SU-DHL-6 (cell line): ENCODE measurements at regions not wholly inside any gene's neighbourhood (a gene's known extent, or its start where the extent isn't known, plus 50 kb on each side); places are given as distances from the start of the nearest gene placed in this dataset.

Experiments used
- H2AFZ ChIP-seq: fragments of 200-600 bp; sonication (generic); 2 replicates; pipeline ENCODE4 v1.6.1; 2014; ENCODE audit warnings: low read depth, mild to moderate bottlenecking, moderate library complexity, mixed read lengths, antibody characterized with exemption, low read length; ENCODE audit not compliant: severe bottlenecking
- H3F3A ChIP-seq: fragments of 200-600 bp; shearing (Covaris generic); 2 replicates; pipeline ENCODE4 v1.6.0; 2016; ENCODE audit warnings: antibody characterized with exemption, mild to moderate bottlenecking; ENCODE audit not compliant: insufficient read depth
- H3K27ac ChIP-seq: fragments of 200-600 bp; sonication (generic); 2 replicates; pipeline ENCODE4 v1.5.1; 2016; ENCODE audit warnings: low read depth, mild to moderate bottlenecking, low read length, moderate library complexity, mixed read lengths
- H3K27me3 ChIP-seq: fragments of 200-600 bp; sonication (generic), shearing (Covaris generic); 2 replicates; pipeline ENCODE4 v1.6.0; 2014; ENCODE audit warnings: mild to moderate bottlenecking, low read length
- H3K36me3 ChIP-seq: fragments of 200-600 bp; sonication (generic); 2 replicates; pipeline ENCODE4 v1.6.1; 2014; ENCODE audit warnings: mild to moderate bottlenecking, low read length, mixed read lengths
- H3K4me2 ChIP-seq: fragments of 300-600, 200-600 bp; shearing (Covaris generic), sonication (generic); 2 replicates; pipeline ENCODE4 v1.6.0; 2014; ENCODE audit warnings: low read length, low read depth, mild to moderate bottlenecking; ENCODE audit not compliant: poor library complexity, severe bottlenecking
- H3K4me3 ChIP-seq: fragments of 200-600 bp; sonication (generic); 2 replicates; pipeline ENCODE4 v1.5.1; 2014; ENCODE audit warnings: antibody characterized with exemption, low read length, mild to moderate bottlenecking, mixed read lengths; ENCODE audit not compliant: insufficient read depth, poor library complexity, severe bottlenecking
- H3K79me2 ChIP-seq: fragments of 200-600 bp; sonication (generic); 2 replicates; pipeline ENCODE4 v1.6.1; 2014; ENCODE audit warnings: mild to moderate bottlenecking, low read length, moderate library complexity; ENCODE audit not compliant: insufficient read depth
- H3K9ac ChIP-seq: fragments of 200-600 bp; sonication (generic); 2 replicates; pipeline ENCODE4 v1.7.0; 2014; ENCODE audit warnings: mild to moderate bottlenecking, low read length
- H3K9me2 ChIP-seq: fragments of 200-600 bp; sonication (generic); replicated peaks from 2 replicates; pipeline ENCODE4 v1.6.1; 2014; ENCODE audit warnings: low read length; ENCODE audit not compliant: insufficient read depth
- H3K9me3 ChIP-seq: fragments of 200-600 bp; sonication (generic); 2 replicates; pipeline ENCODE4 v1.6.1; 2014; ENCODE audit warnings: low read length, mixed read lengths; ENCODE audit not compliant: insufficient read depth
- H4K20me1 ChIP-seq: fragments of 200-600 bp; sonication (generic); 2 replicates; pipeline ENCODE4 v1.6.1; 2014; ENCODE audit warnings: low read depth, mild to moderate bottlenecking, antibody characterized with exemption, low read length, moderate library complexity, mixed read lengths
- CTCF ChIP-seq: fragments of 200-600 bp; sonication (generic); IDR thresholded peaks from one replicate; pipeline ENCODE4 v1.5.1; 2017; ENCODE audit warnings: antibody characterized with exemption, mild to moderate bottlenecking, low read length, moderate library complexity; ENCODE audit not compliant: insufficient read depth, poor library complexity, severe bottlenecking
- EZH2phosphoT487 ChIP-seq: fragments of 200-600 bp; sonication (generic), shearing (Covaris generic); conservative IDR thresholded peaks from 2 replicates; pipeline ENCODE4 v1.6.1; 2018; ENCODE audit warnings: mild to moderate bottlenecking, antibody characterized with exemption, low read length, moderate library complexity, mixed read lengths

GRCh38 chrX:8273451-8273895 lies 102.4 kb upstream of the VCX2 start:
- Histone ChIP-seq H3F3A (no peaks in the 10 kb centered on the region), H3K9me2 (no peaks in the 10 kb centered on the region), H3K9ac (no peak overlapping the region), H2AFZ (no peak overlapping the region), H3K79me2 (no peaks in the 10 kb centered on the region), H3K9me3 (no peaks in the 10 kb centered on the region), H3K4me3 (no peak overlapping the region), H3K27me3 (no peaks in the 10 kb centered on the region), H3K4me2 (no peak overlapping the region), H3K27ac (no peak overlapping the region), H3K36me3 (no peaks in the 10 kb centered on the region), H4K20me1 (no peaks in the 10 kb centered on the region)
- TF ChIP-seq CTCF, result no peak
- TF ChIP-seq EZH2phosphoT487, result no peak

- Histone ChIP-seq H3K9me2 (no peaks in the 10 kb centered on the region), H3K4me2 (no peak overlapping the region), H3F3A (no peaks in the 10 kb centered on the region), H3K36me3 (no peaks in the 10 kb centered on the region), H3K9me3 (no peaks in the 10 kb centered on the region), H3K79me2 (no peaks in the 10 kb centered on the region), H4K20me1 (no peaks in the 10 kb centered on the region), H2AFZ (no peak overlapping the region), H3K27me3 (no peaks in the 10 kb centered on the region), H3K4me3 (no peak overlapping the region), H3K27ac (no peak overlapping the region), H3K9ac (no peak overlapping the region)
- TF ChIP-seq CTCF, result no peak
- no peak for TF ChIP-seq EZH2phosphoT487
Measured at GRCh38 chrX:8274170-8274569, 103.1 kb upstream of the VCX2 start.

DNA sequence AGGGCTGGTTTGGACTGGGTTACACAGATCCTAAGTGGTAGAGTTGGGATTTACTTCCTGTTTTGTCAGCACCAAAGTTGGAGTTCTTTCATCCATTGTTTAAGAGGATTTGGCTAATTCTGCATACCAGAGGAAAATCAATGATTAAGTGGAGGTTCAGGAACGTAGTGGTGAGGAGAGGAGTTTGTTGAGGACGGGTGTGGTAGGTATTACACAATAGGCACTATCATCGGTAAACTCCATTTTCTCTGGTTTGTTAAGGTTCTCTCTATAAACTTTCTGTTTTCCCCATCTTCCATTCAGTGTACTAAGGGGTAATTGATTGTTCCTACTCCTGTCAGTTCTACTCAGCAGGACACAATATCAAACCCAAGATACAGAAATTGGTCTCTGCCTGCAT lies 107.5 kb upstream of the VCX2 start:
- H3K4me2 ChIP-seq, result no peak overlapping the region
- no peaks in the 10 kb centered on the region for H4K20me1 ChIP-seq
- TF ChIP-seq CTCF, result no peak
- TF ChIP-seq EZH2phosphoT487, result no peak
- H3K9ac ChIP-seq, result no peak overlapping the region
- H3K36me3 ChIP-seq, result no peaks in the 10 kb centered on the region
- no peak overlapping the region for H3K4me3 ChIP-seq
- no peaks in the 10 kb centered on the region for H3K27me3 ChIP-seq
- H3K27ac ChIP-seq, result no peak overlapping the region
- no peaks in the 10 kb centered on the region for H3K9me2 ChIP-seq
- no peak overlapping the region for H2AFZ ChIP-seq
- no peaks in the 10 kb centered on the region for H3F3A ChIP-seq
- H3K9me3 ChIP-seq, result no peaks in the 10 kb centered on the region
- H3K79me2 ChIP-seq, result no peaks in the 10 kb centered on the region
